Stimulated activated CD4-positive, alpha-beta T cell treated with anti-CD3 and anti-CD28 coated beads, Interleukin-2, amount 100 ng/mL, for 48 hours (primary cell): ENCODE measurements at regions not wholly inside any gene's neighbourhood (a gene's known extent, or its start where the extent isn't known, plus 50 kb on each side); places are given as distances from the start of the nearest gene placed in this dataset.
A peak's percentile ranks its signal among the peaks of the same experiment; 100 is the strongest.
"Not testable (repeated sequence)": the region's sequence is repeated elsewhere in the genome, so short reads cannot be mapped to it uniquely, and the experiment has no call there.

ENCODE experiments used
- DNase-seq, 2 donors: peaks; one replicate each; pipeline ENCODE4 v3.0.0-alpha.2; 2020

GRCh38 chr22:47919001-47919441 lies 1156.6 kb downstream of the TBC1D22A start:
- no peak for DNase-seq

- peak in 1 of 2 donors; percentile 26 for DNase-seq
Measured at GRCh38 chr22:47918276-47918921, 1155.9 kb downstream of the TBC1D22A start.

- DNase-seq, result no peak
Measured at GRCh38 chr22:47914481-47915097, 1152.1 kb downstream of the TBC1D22A start.

GRCh38 chr22:47902646-47903180 lies 1140.3 kb downstream of the TBC1D22A start:
- DNase-seq, result no peak

DNA sequence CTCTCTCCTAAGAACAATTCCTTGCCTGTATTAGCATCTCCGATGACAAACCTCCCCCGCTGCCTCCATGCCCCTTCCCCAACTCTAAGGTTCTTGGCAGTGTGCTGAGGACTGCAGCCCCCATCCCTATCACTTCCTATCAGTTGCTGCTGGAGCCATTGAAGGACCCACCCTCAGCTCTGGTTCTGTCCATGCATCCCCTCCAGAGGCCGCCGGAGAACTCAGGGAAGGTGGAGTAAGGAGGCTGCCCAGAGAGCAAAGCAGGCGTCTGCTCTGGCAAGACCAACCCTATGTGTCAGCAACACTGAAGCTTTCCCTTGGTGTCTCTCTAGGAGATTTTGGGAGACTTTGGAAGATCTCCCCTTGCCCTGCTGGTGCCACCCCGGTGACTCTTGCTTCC lies 1139.5 kb downstream of the TBC1D22A start:
- no peak for DNase-seq

DNA sequence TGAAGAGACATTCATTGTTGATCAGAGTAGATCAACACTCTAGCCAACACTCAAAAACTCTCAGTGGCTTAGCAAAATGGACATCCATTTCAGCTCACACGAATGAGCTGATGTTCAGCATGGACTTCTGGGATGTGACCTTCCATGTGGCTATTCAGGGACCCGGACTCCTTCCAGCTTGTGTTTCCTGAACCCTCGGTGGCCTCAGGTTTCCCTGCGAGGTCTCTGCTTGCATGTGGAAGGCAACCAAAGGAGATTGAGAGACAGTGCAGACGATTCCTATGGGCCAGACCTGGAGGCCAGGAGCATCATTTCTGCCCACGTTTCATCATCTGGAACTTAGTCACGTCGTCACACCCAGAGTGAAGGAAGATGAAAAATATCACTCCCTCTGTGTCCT lies 1137.4 kb downstream of the TBC1D22A start:
- no peak for DNase-seq

DNA sequence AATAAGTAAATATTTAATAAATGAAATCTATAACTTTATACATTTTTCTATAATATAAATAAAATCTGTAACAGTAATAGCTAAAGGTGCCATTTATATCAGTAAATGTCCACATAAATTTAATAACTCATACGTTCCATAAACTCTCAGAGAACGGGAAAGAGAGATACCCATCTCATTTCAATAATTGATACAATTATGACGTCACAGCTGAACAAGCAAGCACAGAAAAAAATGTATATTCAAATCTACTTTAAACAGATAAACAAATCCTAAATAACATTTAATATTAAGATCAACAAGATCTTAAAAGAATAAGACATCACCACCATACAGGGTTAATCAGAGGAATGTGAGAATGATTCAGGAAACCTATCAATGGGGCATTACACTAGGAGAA lies 1136.5 kb downstream of the TBC1D22A start:
- no peak for DNase-seq

GRCh38 chr22:47891609-47892008 lies 1129.2 kb downstream of the TBC1D22A start:
- no peak for DNase-seq

GRCh38 chr22:47888817-47889216 lies 1126.4 kb downstream of the TBC1D22A start:
- no peak for DNase-seq

DNA sequence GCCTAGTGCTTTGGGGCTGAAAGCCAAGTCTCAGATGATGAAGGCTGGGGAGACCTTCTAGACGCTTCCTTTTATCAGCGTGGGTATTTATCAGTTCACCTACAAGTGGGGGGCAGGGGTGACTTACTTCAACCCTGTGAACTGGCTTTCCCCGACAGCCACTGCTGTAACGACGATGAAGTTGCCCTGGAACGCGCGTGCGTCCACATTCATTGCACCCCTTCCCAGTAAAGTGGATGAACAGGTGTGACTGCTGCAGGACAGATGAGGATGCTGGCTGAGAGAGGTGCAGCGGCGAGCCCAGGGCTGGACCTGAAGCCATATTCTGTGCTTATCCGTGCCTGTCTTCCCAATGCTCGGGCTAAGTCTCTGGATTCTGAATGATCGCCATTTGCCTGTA lies 1122.3 kb downstream of the TBC1D22A start:
- DNase-seq, result no peak

DNA sequence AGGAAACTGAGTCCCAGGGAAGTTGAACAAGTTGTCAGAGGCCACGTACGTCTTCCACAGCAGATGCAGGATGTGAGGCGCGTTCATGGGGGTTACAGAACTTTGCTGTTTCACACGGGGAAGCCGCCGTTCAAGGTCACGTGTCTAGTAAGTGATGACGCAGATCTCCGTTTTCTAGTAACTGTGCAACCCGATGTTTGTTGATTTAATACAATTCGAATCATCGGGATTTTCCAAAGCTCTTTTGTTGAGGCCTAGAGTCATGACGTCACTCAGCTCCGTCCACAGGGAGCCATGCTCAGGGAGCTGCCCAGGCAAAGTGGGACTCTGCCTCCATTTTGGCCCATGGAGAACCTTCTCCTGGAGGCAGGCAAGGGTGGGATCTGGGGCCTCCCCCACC lies 1121.8 kb downstream of the TBC1D22A start:
- DNase-seq, result no peak

DNA sequence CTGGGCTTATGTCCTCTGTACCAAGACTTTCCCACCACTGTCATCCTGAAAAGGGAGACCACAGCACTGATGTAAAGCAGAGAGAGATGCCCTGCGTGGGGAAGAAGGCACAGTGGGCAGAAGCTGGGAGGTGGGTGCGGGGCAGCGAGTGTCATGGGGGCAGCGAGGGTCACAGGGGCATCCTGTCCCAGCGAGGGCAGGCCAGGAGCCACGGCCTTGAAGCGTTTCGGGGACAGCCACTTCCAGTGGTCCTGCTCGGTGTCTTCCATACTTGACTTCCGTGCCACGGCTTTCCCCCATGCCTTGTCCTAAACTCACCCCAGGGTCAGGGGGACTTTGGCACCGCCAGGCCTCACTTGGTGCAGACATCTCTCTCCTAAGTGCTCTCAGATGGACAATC lies 1121.3 kb downstream of the TBC1D22A start:
- DNase-seq, result no peak

- DNase-seq, result no peak
Measured at GRCh38 chr22:47879346-47879745, 1116.9 kb downstream of the TBC1D22A start.

DNA sequence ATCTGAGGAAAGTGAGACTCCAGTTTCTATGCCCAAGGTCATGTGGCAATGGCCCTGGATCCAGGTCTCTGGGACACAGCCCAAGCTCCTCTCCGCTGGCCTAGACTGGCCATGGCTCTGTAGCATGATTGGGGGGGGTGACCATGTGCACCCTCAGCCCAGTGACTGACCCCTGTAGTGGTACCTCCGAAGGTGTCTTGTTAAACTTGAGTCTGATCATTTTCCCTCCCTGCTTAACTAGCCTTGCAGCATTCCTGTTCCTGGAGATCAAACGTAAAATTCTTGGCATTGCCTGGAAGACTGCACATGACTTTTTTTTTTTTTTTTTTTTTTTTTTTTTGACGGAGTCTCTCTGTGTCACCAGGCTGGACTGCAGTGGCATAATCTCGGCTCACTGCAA lies 1116.0 kb downstream of the TBC1D22A start:
- no peak for DNase-seq

- no peak for DNase-seq
Measured at GRCh38 chr22:47872761-47873535, 1110.5 kb downstream of the TBC1D22A start.

- DNase-seq, result no peak
Measured at GRCh38 chr22:47865626-47866025, 1103.2 kb downstream of the TBC1D22A start.

- no peak for DNase-seq
Measured at GRCh38 chr22:47862394-47862793, 1099.9 kb downstream of the TBC1D22A start.

DNA sequence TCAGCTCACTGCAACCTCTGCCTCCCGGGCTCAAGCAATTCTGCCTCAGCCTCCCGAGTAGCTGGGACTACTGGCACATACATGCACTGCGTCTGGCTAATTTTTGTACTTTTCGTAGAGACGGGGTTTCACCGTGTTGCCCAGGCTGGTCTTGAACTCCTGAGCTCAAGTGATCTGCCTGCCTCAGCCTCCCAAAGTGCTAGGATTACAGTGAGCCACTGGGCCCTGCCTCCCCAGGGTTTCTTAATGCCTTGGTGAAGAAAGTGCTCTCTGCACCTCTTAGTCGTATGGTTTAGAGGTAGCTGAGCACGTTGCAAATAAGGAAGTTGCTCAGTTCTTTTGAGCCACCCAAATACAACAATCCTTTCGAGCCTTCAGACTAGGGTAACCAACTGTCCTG lies 1098.5 kb downstream of the TBC1D22A start:
- not testable (repeated sequence) for DNase-seq

DNA sequence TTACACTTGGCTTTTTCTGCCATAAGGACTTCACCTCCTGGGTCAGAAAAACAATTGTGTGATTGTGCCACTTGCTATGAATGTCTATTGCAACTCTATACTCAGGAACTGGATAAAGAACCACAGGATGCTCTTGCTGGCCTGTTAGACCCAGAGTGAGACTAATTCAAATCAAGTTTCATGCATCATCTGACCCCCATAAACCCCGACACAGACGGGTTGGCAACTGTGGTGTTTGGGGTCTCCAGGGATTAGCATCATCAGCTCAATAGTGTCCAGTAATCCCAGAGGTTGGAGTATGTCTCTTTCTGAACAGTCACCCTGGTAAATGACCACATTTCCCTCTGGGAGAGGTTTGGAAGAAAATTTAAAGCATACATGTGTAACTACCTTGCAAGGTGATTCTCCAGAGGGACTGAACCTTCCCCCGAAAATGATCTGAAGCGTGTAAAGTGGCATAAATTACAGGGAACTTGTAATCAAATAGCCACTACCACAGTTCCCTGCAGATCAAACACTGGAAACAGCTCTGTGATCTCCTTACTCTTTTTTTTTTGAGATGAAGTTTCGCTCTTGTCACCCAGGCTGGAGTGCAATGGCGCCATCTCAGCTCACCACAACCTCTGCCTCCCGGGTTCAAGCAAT lies 1097.6 kb downstream of the TBC1D22A start:
- DNase-seq, result no peak

- no peak for DNase-seq
Measured at GRCh38 chr22:47858773-47859306, 1096.4 kb downstream of the TBC1D22A start.

DNA sequence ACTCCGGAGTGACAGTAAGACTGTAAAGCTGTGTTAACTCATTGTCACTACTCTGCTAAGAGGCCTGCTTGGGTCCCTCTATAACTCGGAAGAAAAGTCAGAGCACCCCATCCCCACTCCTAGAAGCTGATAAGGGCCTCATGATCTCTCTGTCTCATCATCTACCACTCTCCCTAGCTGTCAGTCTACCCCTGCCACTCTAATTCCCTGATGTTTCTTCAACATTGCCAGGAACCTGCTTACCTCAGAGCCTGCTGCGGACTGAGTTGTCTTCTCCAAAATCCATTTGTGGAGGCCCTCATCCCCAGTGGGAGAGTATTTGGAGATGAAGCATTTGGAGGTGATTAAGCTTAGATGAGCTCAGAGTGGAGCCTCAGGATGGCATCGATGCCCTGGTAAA lies 1092.2 kb downstream of the TBC1D22A start:
- DNase-seq, result no peak

- DNase-seq, result no peak
Measured at GRCh38 chr22:47854251-47854650, 1091.8 kb downstream of the TBC1D22A start.

- DNase-seq, result no peak
Measured at GRCh38 chr22:47853750-47854149, 1091.3 kb downstream of the TBC1D22A start.
